ENCODE measurements at regions not wholly inside any gene's neighbourhood (a gene's known extent, or its start where the extent isn't known, plus 50 kb on each side); places are given as distances from the start of the nearest gene placed in this dataset.

- DNase-seq, result no peak
- no peak overlapping the region for H3K27ac ChIP-seq (ENCODE audit: low read length)
- no peak overlapping the region for H3K4me3 ChIP-seq (ENCODE audit: low read length)
- H3K9me3 ChIP-seq (ENCODE audit: control insufficient read depth, low read depth, low read length), result no peaks in the 10 kb centered on the region
- H3K4me1 ChIP-seq (ENCODE audit: control insufficient read depth, insufficient read depth, low read length), result no peaks in the 10 kb centered on the region
- H3K27me3 ChIP-seq (ENCODE audit: control insufficient read depth, insufficient read depth, low read length), result no peaks in the 10 kb centered on the region
- WGBS (ENCODE audit: insufficient coverage, low lambda C conversion rate), result 100% methylated on average over 2 of the region's 4 CpGs
- no peaks in the 10 kb centered on the region for H3K36me3 ChIP-seq (ENCODE audit: control insufficient read depth, insufficient read depth, low read length)
These were observed 1329.5 kb upstream of the CDH8 start for GRCh38 chr16:63365649-63366304.

GRCh38 chr16:63363738-63364137 is 1327.5 kb upstream of the CDH8 start:
- no peak overlapping the region for H3K4me3 ChIP-seq (ENCODE audit: low read length)
- H3K27me3 ChIP-seq (ENCODE audit: control insufficient read depth, insufficient read depth, low read length), result no peaks in the 10 kb centered on the region
- DNase-seq, result no peak
- H3K36me3 ChIP-seq (ENCODE audit: control insufficient read depth, insufficient read depth, low read length), result no peaks in the 10 kb centered on the region
- H3K27ac ChIP-seq (ENCODE audit: low read length), result no peak overlapping the region
- WGBS (ENCODE audit: insufficient coverage, low lambda C conversion rate), result no CpG with 5 or more reads among the region's 4 CpGs
- no peaks in the 10 kb centered on the region for H3K4me1 ChIP-seq (ENCODE audit: control insufficient read depth, insufficient read depth, low read length)
- no peaks in the 10 kb centered on the region for H3K9me3 ChIP-seq (ENCODE audit: control insufficient read depth, low read depth, low read length)

GRCh38 chr16:63361032-63361624 is 1324.9 kb upstream of the CDH8 start:
- no peaks in the 10 kb centered on the region for H3K9me3 ChIP-seq (ENCODE audit: control insufficient read depth, low read depth, low read length)
- H3K27me3 ChIP-seq (ENCODE audit: control insufficient read depth, insufficient read depth, low read length), result no peaks in the 10 kb centered on the region
- H3K4me1 ChIP-seq (ENCODE audit: control insufficient read depth, insufficient read depth, low read length), result no peaks in the 10 kb centered on the region
- DNase-seq, result peak in 1 of 2 donors; percentile 16
- H3K27ac ChIP-seq (ENCODE audit: low read length), result no peak overlapping the region
- no peaks in the 10 kb centered on the region for H3K36me3 ChIP-seq (ENCODE audit: control insufficient read depth, insufficient read depth, low read length)
- 17% methylated on average over 1 of the region's 1 CpG for whole genome bisulfite sequencing (ENCODE audit: insufficient coverage, low lambda C conversion rate)
- H3K4me3 ChIP-seq (ENCODE audit: low read length), result no peak overlapping the region

- no peaks in the 10 kb centered on the region for H3K36me3 ChIP-seq (ENCODE audit: control insufficient read depth, insufficient read depth, low read length)
- no peaks in the 10 kb centered on the region for H3K27me3 ChIP-seq (ENCODE audit: control insufficient read depth, insufficient read depth, low read length)
- WGBS (ENCODE audit: insufficient coverage, low lambda C conversion rate), result no CpG with 5 or more reads among the region's 1 CpG
- no peak for DNase-seq
- no peak overlapping the region for H3K27ac ChIP-seq (ENCODE audit: low read length)
- no peak overlapping the region for H3K4me3 ChIP-seq (ENCODE audit: low read length)
- H3K4me1 ChIP-seq (ENCODE audit: control insufficient read depth, insufficient read depth, low read length), result no peaks in the 10 kb centered on the region
- H3K9me3 ChIP-seq (ENCODE audit: control insufficient read depth, low read depth, low read length), result no peaks in the 10 kb centered on the region
These were observed 1313.7 kb upstream of the CDH8 start for GRCh38 chr16:63349961-63350360.

- no peak for DNase-seq
- no peaks in the 10 kb centered on the region for H3K36me3 ChIP-seq (ENCODE audit: control insufficient read depth, insufficient read depth, low read length)
- no peak overlapping the region for H3K27ac ChIP-seq (ENCODE audit: low read length)
- H3K4me1 ChIP-seq (ENCODE audit: control insufficient read depth, insufficient read depth, low read length), result no peaks in the 10 kb centered on the region
- H3K9me3 ChIP-seq (ENCODE audit: control insufficient read depth, low read depth, low read length), result no peaks in the 10 kb centered on the region
- no CpG with 5 or more reads among the region's 3 CpGs for WGBS (ENCODE audit: insufficient coverage, low lambda C conversion rate)
- H3K4me3 ChIP-seq (ENCODE audit: low read length), result no peak overlapping the region
- no peaks in the 10 kb centered on the region for H3K27me3 ChIP-seq (ENCODE audit: control insufficient read depth, insufficient read depth, low read length)
These were observed 1309.8 kb upstream of the CDH8 start for GRCh38 chr16:63346000-63346399.

DNA sequence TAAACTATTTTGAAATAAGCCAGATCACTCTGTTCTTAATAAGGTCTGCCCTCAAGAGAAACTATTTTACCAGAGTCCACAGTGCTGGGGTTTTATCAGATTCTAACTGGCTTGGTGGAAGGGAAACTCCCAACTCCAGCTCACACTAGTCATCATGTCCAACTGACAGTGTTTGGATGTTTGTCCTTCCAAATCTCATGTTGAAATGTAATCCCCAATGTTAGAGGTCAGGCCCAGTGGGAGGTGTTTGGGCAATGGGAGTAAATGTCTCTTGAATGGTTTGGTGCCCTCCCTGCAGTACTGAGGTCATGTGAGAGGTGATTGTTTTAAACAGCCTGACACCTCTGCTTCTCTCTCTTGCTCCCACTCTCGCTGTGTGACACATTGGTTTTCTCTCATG is 1301.0 kb upstream of the CDH8 start:
- no peak for DNase-seq
- Histone ChIP-seq H3K27me3 (ENCODE audit: control insufficient read depth, insufficient read depth, low read length) (no peaks in the 10 kb centered on the region), H3K9me3 (ENCODE audit: control insufficient read depth, low read depth, low read length) (no peaks in the 10 kb centered on the region), H3K36me3 (ENCODE audit: control insufficient read depth, insufficient read depth, low read length) (no peaks in the 10 kb centered on the region), H3K4me1 (ENCODE audit: control insufficient read depth, insufficient read depth, low read length) (no peaks in the 10 kb centered on the region), H3K4me3 (ENCODE audit: low read length) (no peak overlapping the region), H3K27ac (ENCODE audit: low read length) (no peak overlapping the region)
- 20% methylated on average over 1 of the region's 1 CpG for WGBS (ENCODE audit: insufficient coverage, low lambda C conversion rate)

GRCh38 chr16:63331111-63331510 is 1294.9 kb upstream of the CDH8 start:
- no peaks in the 10 kb centered on the region for H3K27me3 ChIP-seq (ENCODE audit: control insufficient read depth, insufficient read depth, low read length)
- H3K27ac ChIP-seq (ENCODE audit: low read length), result no peak overlapping the region
- WGBS (ENCODE audit: insufficient coverage, low lambda C conversion rate), result 93% methylated on average over 2 of the region's 3 CpGs
- no peaks in the 10 kb centered on the region for H3K4me1 ChIP-seq (ENCODE audit: control insufficient read depth, insufficient read depth, low read length)
- DNase-seq, result no peak
- no peaks in the 10 kb centered on the region for H3K36me3 ChIP-seq (ENCODE audit: control insufficient read depth, insufficient read depth, low read length)
- no peaks in the 10 kb centered on the region for H3K9me3 ChIP-seq (ENCODE audit: control insufficient read depth, low read depth, low read length)
- no peak overlapping the region for H3K4me3 ChIP-seq (ENCODE audit: low read length)

DNA sequence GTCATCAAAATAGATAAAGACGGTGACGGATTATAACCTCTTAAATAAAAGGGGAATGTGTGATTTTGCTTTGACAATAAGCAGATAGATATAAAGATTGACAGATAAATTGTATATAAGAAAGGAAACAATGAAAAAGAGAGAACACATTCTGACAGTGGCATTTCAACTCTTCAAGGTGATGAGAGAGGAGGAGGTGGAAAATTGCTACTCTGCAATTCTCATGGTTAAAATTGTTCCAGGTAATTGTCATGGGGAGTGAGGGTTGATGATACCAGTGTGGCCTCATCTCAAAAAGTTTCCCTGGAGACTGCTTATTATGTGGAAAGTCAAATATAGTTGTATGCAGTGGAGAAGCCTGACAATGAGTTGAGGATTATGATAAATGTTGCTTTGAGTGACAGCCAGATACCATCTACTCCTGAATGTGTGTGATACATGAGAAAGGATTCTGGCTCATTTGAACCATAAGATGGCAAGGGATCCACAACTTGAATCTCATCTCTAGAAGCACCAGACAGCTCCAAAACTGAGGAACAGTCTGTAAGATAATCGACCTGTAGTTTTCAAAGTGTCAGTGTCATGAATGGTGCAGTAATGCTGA is 1290.6 kb upstream of the CDH8 start:
- H3K4me3 ChIP-seq (ENCODE audit: low read length), result no peak overlapping the region
- no CpG with 5 or more reads among the region's 3 CpGs for WGBS (ENCODE audit: insufficient coverage, low lambda C conversion rate)

GRCh38 chr16:63323722-63324705 is 1287.8 kb upstream of the CDH8 start:
- WGBS (ENCODE audit: insufficient coverage, low lambda C conversion rate), result 90% methylated on average over 2 of the region's 5 CpGs
- no peak for DNase-seq

More for the DNA sequence above, 1290.6 kb upstream of the CDH8 start:
- no peak overlapping the region for H3K27ac ChIP-seq (ENCODE audit: low read length)
- H3K27me3 ChIP-seq (ENCODE audit: control insufficient read depth, insufficient read depth, low read length), result no peaks in the 10 kb centered on the region
- no peaks in the 10 kb centered on the region for H3K9me3 ChIP-seq (ENCODE audit: control insufficient read depth, low read depth, low read length)
- no peaks in the 10 kb centered on the region for H3K4me1 ChIP-seq (ENCODE audit: control insufficient read depth, insufficient read depth, low read length)
- no peak for DNase-seq
- H3K36me3 ChIP-seq (ENCODE audit: control insufficient read depth, insufficient read depth, low read length), result no peaks in the 10 kb centered on the region

DNA sequence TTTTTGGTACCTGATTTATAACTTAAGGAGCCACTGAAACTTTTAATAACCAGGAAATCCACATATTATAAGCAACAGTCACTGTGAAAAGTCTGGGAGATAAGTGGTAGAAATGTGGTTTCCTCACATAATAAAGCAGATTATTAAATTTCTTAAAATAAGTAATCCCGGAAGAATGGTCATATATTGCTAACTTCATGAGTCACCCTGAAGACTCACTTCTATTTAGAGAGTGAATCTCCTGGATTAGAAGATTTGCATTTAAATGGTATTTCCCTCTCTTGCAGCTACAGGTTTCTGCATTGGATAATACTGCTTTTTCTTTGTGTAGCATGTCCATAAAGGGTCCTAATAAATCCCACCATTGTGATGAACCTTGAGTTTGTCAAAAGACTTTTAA is 1286.8 kb upstream of the CDH8 start:
- no peaks in the 10 kb centered on the region for H3K4me1 ChIP-seq (ENCODE audit: control insufficient read depth, insufficient read depth, low read length)
- H3K9me3 ChIP-seq (ENCODE audit: control insufficient read depth, low read depth, low read length), result no peaks in the 10 kb centered on the region
- WGBS (ENCODE audit: insufficient coverage, low lambda C conversion rate), result no CpG with 5 or more reads among the region's 1 CpG
- H3K27ac ChIP-seq (ENCODE audit: low read length), result no peak overlapping the region
- H3K4me3 ChIP-seq (ENCODE audit: low read length), result no peak overlapping the region
- no peaks in the 10 kb centered on the region for H3K36me3 ChIP-seq (ENCODE audit: control insufficient read depth, insufficient read depth, low read length)
- DNase-seq, result no peak
- H3K27me3 ChIP-seq (ENCODE audit: control insufficient read depth, insufficient read depth, low read length), result no peaks in the 10 kb centered on the region

More at GRCh38 chr16:63323722-63324705, 1287.8 kb upstream of the CDH8 start:
- no peaks in the 10 kb centered on the region for H3K27me3 ChIP-seq (ENCODE audit: control insufficient read depth, insufficient read depth, low read length)
- no peaks in the 10 kb centered on the region for H3K9me3 ChIP-seq (ENCODE audit: control insufficient read depth, low read depth, low read length)
- H3K36me3 ChIP-seq (ENCODE audit: control insufficient read depth, insufficient read depth, low read length), result no peaks in the 10 kb centered on the region
- no peak overlapping the region for H3K4me3 ChIP-seq (ENCODE audit: low read length)
- H3K4me1 ChIP-seq (ENCODE audit: control insufficient read depth, insufficient read depth, low read length), result no peaks in the 10 kb centered on the region
- H3K27ac ChIP-seq (ENCODE audit: low read length), result no peak overlapping the region
